ENCODE measurements at regions not wholly inside any gene's neighbourhood (a gene's known extent, or its start where the extent isn't known, plus 50 kb on each side); places are given as distances from the start of the nearest gene placed in this dataset.

- TF ChIP-seq CTCF (IDR thresholded peaks at IDR 0.05; ENCODE audit: low read depth, low read length) = no peak
- no peak for DNase-seq (ENCODE audit: extremely low read depth, low read depth)
Observed at GRCh38 chr12:131218923-131219669, 265.4 kb downstream of the ADGRD1 start.

GRCh38 chr12:131219670-131220330 is 266.1 kb downstream of the ADGRD1 start:
- no peak for TF ChIP-seq CTCF (IDR thresholded peaks at IDR 0.05; ENCODE audit: low read depth, low read length)
- DNase-seq (ENCODE audit: extremely low read depth, low read depth) = no peak

- no peak for TF ChIP-seq CTCF (IDR thresholded peaks at IDR 0.05; ENCODE audit: low read depth, low read length)
- DNase-seq (ENCODE audit: extremely low read depth, low read depth) = no peak
Observed at GRCh38 chr12:131220331-131220685, 266.6 kb downstream of the ADGRD1 start.

DNA sequence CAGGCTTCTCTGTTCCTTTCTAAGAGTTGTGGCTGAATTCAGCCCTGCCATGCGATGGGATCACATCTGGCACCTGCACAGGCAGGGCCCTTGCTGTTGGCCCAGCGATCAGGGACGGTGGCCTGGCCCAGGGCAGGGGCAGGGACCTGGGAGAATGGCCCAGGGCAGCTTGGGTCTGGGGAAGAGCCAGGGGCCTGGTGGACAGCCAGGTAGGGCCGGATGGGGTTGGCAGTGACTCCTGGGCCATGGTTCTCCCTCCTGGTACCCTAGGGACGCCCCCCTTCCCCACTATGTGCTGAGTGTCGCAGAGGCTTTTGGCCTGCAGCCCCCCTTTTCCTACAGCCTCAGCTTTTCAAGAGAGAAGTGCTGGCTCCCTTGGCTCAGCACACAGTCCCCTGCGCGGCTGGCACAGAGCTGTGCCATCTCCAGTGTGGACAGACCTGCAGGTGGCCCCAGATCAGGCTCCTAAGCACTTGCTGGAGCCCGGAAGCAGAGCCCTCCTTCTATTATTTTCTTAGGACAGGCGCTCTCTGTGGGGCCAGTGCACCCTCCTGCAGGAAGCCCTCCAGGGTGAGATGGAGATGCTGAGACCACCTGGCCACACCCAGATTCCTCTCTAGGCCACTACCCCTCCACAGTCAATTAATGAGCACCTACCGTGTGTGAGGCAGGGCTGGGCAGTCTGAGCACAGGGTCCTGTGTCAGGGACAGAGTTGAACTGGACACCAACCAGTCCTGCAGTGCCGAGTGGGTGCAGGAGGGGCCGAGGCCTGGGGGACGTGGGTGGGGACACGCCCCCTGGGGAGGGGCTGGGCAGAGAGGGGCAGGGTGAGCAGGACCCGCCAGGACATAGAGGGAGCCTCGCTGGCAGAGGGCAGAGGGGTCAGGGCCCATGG is 267.6 kb downstream of the ADGRD1 start:
- DNase-seq (ENCODE audit: extremely low read depth, low read depth) = no peak
- no peak for TF ChIP-seq CTCF (IDR thresholded peaks at IDR 0.05; ENCODE audit: low read depth, low read length)

- DNase-seq (ENCODE audit: extremely low read depth, low read depth) = no peak
- no peak for TF ChIP-seq CTCF (IDR thresholded peaks at IDR 0.05; ENCODE audit: low read depth, low read length)
Observed at GRCh38 chr12:131221957-131222328, 268.2 kb downstream of the ADGRD1 start.

DNA sequence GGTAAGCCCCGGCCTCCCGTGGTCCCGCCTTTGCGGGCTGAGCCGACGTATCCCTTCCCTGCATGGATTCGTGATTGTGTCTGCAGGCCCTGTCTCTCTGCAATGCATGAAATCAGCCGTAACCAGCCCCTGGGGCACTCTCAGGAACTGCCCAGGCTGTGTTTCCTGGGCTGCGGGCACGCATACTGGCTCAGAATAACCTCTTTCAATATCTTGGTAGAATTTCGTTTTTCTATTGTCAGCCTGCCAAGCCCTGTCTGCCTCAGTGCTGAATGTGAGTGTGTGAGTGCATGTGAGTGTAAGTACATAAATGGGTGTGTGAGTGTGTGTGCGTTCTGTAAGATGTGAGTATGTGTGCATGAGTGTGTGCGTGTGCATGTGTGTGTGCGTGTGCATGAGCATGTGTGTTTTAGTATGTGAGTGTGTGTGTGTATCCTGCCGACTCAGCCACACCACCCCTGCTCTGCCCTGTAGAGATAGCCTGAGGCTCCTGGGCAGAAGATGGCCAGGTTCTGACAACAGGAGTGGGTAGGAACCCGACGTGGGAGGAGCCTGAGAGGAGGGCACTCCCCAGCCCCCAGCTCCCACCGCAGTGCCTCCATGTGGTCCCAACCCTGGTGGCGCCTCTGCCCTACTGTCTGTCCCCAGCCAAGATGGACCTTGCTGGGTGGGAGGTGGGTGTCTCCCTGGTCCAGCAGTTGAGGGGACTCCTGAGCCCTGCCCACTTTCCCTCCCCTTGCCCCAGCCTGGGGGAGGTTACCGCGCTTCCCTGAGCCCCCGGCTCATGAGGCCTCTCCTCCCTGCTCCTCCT is 268.8 kb downstream of the ADGRD1 start:
- no peak for DNase-seq (ENCODE audit: extremely low read depth, low read depth)
- no peak for TF ChIP-seq CTCF (IDR thresholded peaks at IDR 0.05; ENCODE audit: low read depth, low read length)
